Panc1 (cell line): ENCODE measurements at regions not wholly inside any gene's neighbourhood (a gene's known extent, or its start where the extent isn't known, plus 50 kb on each side); places are given as distances from the start of the nearest gene placed in this dataset.

Source experiments
- ATAC-seq: fragments of 200-7000 bp; cut with Tn5 transposase; 2 replicates; pipeline ENCODE4 v1.9.1; 2020; ENCODE audit warnings: mild to moderate bottlenecking, moderate library complexity
- BruUV-seq: library from RNA; stranded (reverse); fragments of 400-500 nt; replicated peaks from 2 replicates; lab custom pipeline; 2021; lab: Mats Ljungman, UMichigan
- CTCF ChIA-PET: fragments of 300-600 bp; sonication (Branson Sonifier 250); formaldehyde crosslinking; loops from one replicate; lab custom pipeline; 2022; ENCODE audit warnings: antibody characterized with exemption; lab: Charles Lee
- POLR2A ChIA-PET: fragments of 300-600 bp; sonication (Branson Sonifier 250); formaldehyde crosslinking; loops from one replicate; lab custom pipeline; 2022; ENCODE audit warnings: antibody characterized with exemption; lab: Charles Lee
- DNase-seq: peaks from one replicate; pipeline ENCODE4 v3.0.0-alpha.2; 2010; ENCODE audit warnings: low read depth, low spot score
- H3K27ac ChIP-seq: 2 replicates; pipeline ENCODE4 v1.5.1; 2011; ENCODE audit warnings: mild to moderate bottlenecking, low read length, inconsistent platforms
- H3K27me3 ChIP-seq: fragments of 200-500 bp; sonication (Bioruptor generic); 2 replicates; pipeline ENCODE4 v1.6.0; 2014; ENCODE audit warnings: low read length, inconsistent platforms; ENCODE audit not compliant: control insufficient read depth, insufficient read depth
- H3K36me3 ChIP-seq: fragments of 200-500 bp; sonication (Bioruptor generic); 2 replicates; pipeline ENCODE4 v1.5.1; 2014; ENCODE audit warnings: inconsistent platforms, mild to moderate bottlenecking, low read length, moderate library complexity; ENCODE audit not compliant: control insufficient read depth, insufficient read depth
- H3K4me1 ChIP-seq: 2 replicates; pipeline ENCODE4 v1.5.1; 2011; ENCODE audit warnings: inconsistent platforms, mild to moderate bottlenecking, low read length, moderate library complexity; ENCODE audit not compliant: control insufficient read depth, insufficient read depth
- H3K4me3 ChIP-seq, 2 experiments: 2 replicates each; pipeline ENCODE4 v1.5.1; 2011 to 2012; ENCODE audit warnings: low read depth in 2 of 2, low read length in 2 of 2, mild to moderate bottlenecking in 2 of 2, inconsistent platforms in 1 of 2, moderate library complexity in 1 of 2
- H3K9me3 ChIP-seq: fragments of 200-500 bp; sonication (Bioruptor generic); 2 replicates; pipeline ENCODE4 v1.5.1; 2014; ENCODE audit warnings: low read depth, mild to moderate bottlenecking, inconsistent platforms, low read length, moderate library complexity; ENCODE audit not compliant: control insufficient read depth, insufficient read depth
- POLR2AphosphoS5 ChIP-seq: IDR thresholded peaks from 2 replicates; pipeline ENCODE4 v1.6.1; 2012; ENCODE audit warnings: mild to moderate bottlenecking, low read depth, low read length, moderate library complexity
- SIN3A ChIP-seq: IDR thresholded peaks from 2 replicates; pipeline ENCODE4 v1.6.1; 2012; ENCODE audit warnings: low read depth, mild to moderate bottlenecking, low read length, moderate library complexity, borderline replicate concordance; ENCODE audit not compliant: insufficient read depth
- TCF7L2 ChIP-seq: IDR thresholded peaks from 2 replicates; pipeline ENCODE4 v1.6.1; 2011; ENCODE audit warnings: mild to moderate bottlenecking, low read depth, low read length, inconsistent platforms
- in situ Hi-C: cut with HindIII; loops from 2 replicates; pipeline ENCODE4 v1.10.0; 2016; ENCODE audit warnings: low sequenced_read_pairs, low pct_unique_long_range_greater_than_20kb
- intact Hi-C: fragments of 100-400 bp; cut with micrococcal nuclease; formaldehyde crosslinking; loops from one replicate; pipeline ENCODE4 v1.10.0; 2022; ENCODE audit not compliant: unreplicated experiment
- TF ChIP-seq, protein P1 (sequence below), 2 experiments: IDR thresholded peaks; 2 replicates each; pipeline ENCODE4 v1.6.1; 2011 to 2012; ENCODE audit warnings: low read depth in 2 of 2, control low read depth in 1 of 2, low read length in 1 of 2, mild to moderate bottlenecking in 1 of 2, moderate library complexity in 1 of 2; ENCODE audit not compliant: insufficient read depth in 1 of 2
- TF ChIP-seq, protein P2 (sequence below): fragments of 450-650 bp; IDR thresholded peaks from 2 replicates; pipeline ENCODE4 v1.5.1; 2017; ENCODE audit warnings: mild to moderate bottlenecking

DNA sequence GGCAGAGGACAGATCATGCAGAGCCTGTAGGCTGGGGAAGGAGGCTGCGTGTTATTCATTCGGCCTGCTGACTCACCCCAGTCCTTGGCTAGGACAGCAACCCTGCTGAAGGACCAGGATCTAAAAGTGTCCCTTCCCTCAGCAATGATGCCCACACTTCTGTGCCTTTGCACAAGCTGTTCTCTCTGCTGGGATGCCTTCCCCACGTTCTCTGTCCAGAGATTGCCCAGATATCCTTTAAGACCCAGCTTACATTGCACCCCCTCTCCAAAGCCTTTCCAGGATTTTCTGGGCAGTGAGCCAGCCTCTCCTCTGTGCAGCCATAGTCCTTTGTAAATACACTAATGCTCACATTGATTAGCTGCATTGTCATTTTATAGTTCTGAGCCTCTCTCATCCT lies 99.3 kb upstream of the CHD6 start:
- Histone ChIP-seq H3K4me3 (no peak overlapping the region), H3K9me3 (no peaks in the 10 kb centered on the region), H3K4me1 (no peaks in the 10 kb centered on the region), H3K27ac (no peak overlapping the region), H3K27me3 (peaks cover 5% of the 10 kb centered on the region; the same call in 1 of the 2 replicates), H3K36me3 (no peaks in the 10 kb centered on the region)
- DNase-seq (no peak), ATAC-seq (no peak)
- no peak for TF ChIP-seq POLR2AphosphoS5
- TF ChIP-seq TCF7L2, result no peak
- TF ChIP-seq, protein P1, sequence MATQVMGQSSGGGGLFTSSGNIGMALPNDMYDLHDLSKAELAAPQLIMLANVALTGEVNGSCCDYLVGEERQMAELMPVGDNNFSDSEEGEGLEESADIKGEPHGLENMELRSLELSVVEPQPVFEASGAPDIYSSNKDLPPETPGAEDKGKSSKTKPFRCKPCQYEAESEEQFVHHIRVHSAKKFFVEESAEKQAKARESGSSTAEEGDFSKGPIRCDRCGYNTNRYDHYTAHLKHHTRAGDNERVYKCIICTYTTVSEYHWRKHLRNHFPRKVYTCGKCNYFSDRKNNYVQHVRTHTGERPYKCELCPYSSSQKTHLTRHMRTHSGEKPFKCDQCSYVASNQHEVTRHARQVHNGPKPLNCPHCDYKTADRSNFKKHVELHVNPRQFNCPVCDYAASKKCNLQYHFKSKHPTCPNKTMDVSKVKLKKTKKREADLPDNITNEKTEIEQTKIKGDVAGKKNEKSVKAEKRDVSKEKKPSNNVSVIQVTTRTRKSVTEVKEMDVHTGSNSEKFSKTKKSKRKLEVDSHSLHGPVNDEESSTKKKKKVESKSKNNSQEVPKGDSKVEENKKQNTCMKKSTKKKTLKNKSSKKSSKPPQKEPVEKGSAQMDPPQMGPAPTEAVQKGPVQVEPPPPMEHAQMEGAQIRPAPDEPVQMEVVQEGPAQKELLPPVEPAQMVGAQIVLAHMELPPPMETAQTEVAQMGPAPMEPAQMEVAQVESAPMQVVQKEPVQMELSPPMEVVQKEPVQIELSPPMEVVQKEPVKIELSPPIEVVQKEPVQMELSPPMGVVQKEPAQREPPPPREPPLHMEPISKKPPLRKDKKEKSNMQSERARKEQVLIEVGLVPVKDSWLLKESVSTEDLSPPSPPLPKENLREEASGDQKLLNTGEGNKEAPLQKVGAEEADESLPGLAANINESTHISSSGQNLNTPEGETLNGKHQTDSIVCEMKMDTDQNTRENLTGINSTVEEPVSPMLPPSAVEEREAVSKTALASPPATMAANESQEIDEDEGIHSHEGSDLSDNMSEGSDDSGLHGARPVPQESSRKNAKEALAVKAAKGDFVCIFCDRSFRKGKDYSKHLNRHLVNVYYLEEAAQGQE (IDR thresholded peaks at IDR 0.05; ENCODE audit: insufficient read depth in 1 of 2, low read depth in 2 of 2, low read length in 1 of 2), result no peak
- TF ChIP-seq, protein P2, sequence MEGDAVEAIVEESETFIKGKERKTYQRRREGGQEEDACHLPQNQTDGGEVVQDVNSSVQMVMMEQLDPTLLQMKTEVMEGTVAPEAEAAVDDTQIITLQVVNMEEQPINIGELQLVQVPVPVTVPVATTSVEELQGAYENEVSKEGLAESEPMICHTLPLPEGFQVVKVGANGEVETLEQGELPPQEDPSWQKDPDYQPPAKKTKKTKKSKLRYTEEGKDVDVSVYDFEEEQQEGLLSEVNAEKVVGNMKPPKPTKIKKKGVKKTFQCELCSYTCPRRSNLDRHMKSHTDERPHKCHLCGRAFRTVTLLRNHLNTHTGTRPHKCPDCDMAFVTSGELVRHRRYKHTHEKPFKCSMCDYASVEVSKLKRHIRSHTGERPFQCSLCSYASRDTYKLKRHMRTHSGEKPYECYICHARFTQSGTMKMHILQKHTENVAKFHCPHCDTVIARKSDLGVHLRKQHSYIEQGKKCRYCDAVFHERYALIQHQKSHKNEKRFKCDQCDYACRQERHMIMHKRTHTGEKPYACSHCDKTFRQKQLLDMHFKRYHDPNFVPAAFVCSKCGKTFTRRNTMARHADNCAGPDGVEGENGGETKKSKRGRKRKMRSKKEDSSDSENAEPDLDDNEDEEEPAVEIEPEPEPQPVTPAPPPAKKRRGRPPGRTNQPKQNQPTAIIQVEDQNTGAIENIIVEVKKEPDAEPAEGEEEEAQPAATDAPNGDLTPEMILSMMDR, result no peak
- no peak for TF ChIP-seq SIN3A
- ChIA-PET POLR2A (no interaction called here), CTCF (no interaction called here)
- in situ Hi-C loops (no loop called here), intact Hi-C loops (no loop called here)
- no TSS peak for BruUV-seq

DNA sequence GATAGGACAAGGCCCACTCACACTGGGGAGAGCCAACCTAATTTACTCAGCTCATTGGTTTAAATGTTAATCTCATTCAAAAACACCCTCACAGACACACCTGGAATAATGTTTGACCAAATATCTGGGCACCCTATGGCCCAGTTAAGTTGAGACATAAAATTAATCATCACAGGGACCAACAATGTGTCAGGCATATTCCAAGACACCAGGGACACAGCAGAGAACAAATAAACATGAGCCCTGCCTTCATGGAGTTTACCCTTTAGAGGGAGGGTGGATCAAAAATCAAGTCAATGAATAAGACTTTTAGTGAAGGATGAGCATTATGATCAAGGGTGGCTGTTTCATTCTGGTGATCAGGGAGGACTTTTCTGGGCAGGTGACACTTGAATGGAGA lies 98.7 kb upstream of the CHD6 start:
- Histone ChIP-seq H3K9me3 (no peaks in the 10 kb centered on the region), H3K4me1 (no peaks in the 10 kb centered on the region), H3K4me3 (no peak overlapping the region), H3K27ac (no peak overlapping the region), H3K36me3 (no peaks in the 10 kb centered on the region), H3K27me3 (peaks cover 5% of the 10 kb centered on the region; the same call in 1 of the 2 replicates)
- CTCF ChIA-PET, result no interaction called here
- DNase-seq (no peak), ATAC-seq (no peak)
- intact Hi-C loops, result no loop called here
- no TSS peak for BruUV-seq
- in situ Hi-C loops, result no loop called here
- TF ChIP-seq TCF7L2 (no peak), SIN3A (no peak), POLR2AphosphoS5 (no peak)
- TF ChIP-seq, protein P1 (IDR thresholded peaks at IDR 0.05; ENCODE audit: insufficient read depth in 1 of 2, low read depth in 2 of 2, low read length in 1 of 2), result no peak
- TF ChIP-seq, protein P2, result no peak
- POLR2A ChIA-PET, result no interaction called here
